CD14-positive monocyte (primary cell): ENCODE measurements at regions not wholly inside any gene's neighbourhood (a gene's known extent, or its start where the extent isn't known, plus 50 kb on each side); places are given as distances from the start of the nearest gene placed in this dataset.

Experiments used
- DNase-seq, 3 donors: peaks; one replicate each; pipeline ENCODE4 v3.0.0-alpha.2; 2011 to 2022
- H2AFZ ChIP-seq: 2 replicates; pipeline ENCODE4 v1.6.0; 2012; ENCODE audit warnings: mild to moderate bottlenecking, low read depth, low read length, inconsistent platforms; ENCODE audit not compliant: insufficient read depth, poor library complexity, severe bottlenecking
- H3K27ac ChIP-seq, 2 donors: 1 replicate in 1 of 2; 2 replicates in 1 of 2; pipeline ENCODE4 v1.5.1; 2012 to 2013; ENCODE audit warnings: low read length in 2 of 2, control low read depth in 1 of 2, inconsistent platforms in 1 of 2, low read depth in 1 of 2, mild to moderate bottlenecking in 1 of 2
- H3K27me3 ChIP-seq, 2 donors: one replicate each; pipeline versions ENCODE4 v1.6.0 to v1.6.1; 2011 to 2013; ENCODE audit warnings: low read length in 2 of 2; ENCODE audit not compliant: control insufficient read depth in 2 of 2, insufficient read depth in 2 of 2
- H3K36me3 ChIP-seq, 2 donors: replicated peaks in 1 of 2; 1 replicate in 1 of 2; 2 replicates in 1 of 2; pipeline versions ENCODE4 v1.5.1 to v1.6.1; 2012 to 2013; ENCODE audit warnings: low read length in 2 of 2, control low read depth in 1 of 2, inconsistent platforms in 1 of 2, mild to moderate bottlenecking in 1 of 2; ENCODE audit not compliant: insufficient read depth in 2 of 2, control insufficient read depth in 1 of 2
- H3K4me1 ChIP-seq, 2 donors: 1 replicate in 1 of 2; 2 replicates in 1 of 2; pipeline versions ENCODE4 v1.5.1 to v1.6.1; 2012 to 2013; ENCODE audit warnings: low read length in 2 of 2, control low read depth in 1 of 2, inconsistent platforms in 1 of 2, mild to moderate bottlenecking in 1 of 2, moderate library complexity in 1 of 2; ENCODE audit not compliant: insufficient read depth in 2 of 2, control insufficient read depth in 1 of 2
- H3K4me2 ChIP-seq: replicated peaks from 2 replicates; pipeline ENCODE3; 2012; ENCODE audit warnings: low read length, moderate library complexity, mild to moderate bottlenecking; ENCODE audit not compliant: poor library complexity, severe bottlenecking; ENCODE audit errors: extremely low read depth
- H3K4me3 ChIP-seq, 3 experiments: fragments of 200-600 bp in 1 of 3; sonication (generic) in 1 of 3; replicated peaks in 1 of 3; 1 replicate in 2 of 3; 2 replicates in 1 of 3; pipeline ENCODE4 v1.5.1; 2011 to 2013; ENCODE audit warnings: low read length in 3 of 3, mild to moderate bottlenecking in 3 of 3, control low read depth in 2 of 3, low read depth in 2 of 3, inconsistent platforms in 1 of 3, moderate library complexity in 1 of 3
- H3K79me2 ChIP-seq: 2 replicates; pipeline ENCODE4 v1.6.0; 2012; ENCODE audit warnings: mild to moderate bottlenecking, control low read depth, inconsistent platforms, low read length, moderate library complexity; ENCODE audit not compliant: insufficient read depth
- H3K9ac ChIP-seq: 2 replicates; pipeline ENCODE4 v1.6.0; 2017; ENCODE audit warnings: low read length, mild to moderate bottlenecking; ENCODE audit not compliant: insufficient read depth, poor library complexity, severe bottlenecking
- H3K9me3 ChIP-seq, 2 donors: replicated peaks in 1 of 2; 1 replicate in 1 of 2; 2 replicates in 1 of 2; pipeline versions ENCODE4 v1.5.1 to v1.6.1; 2012 to 2013; ENCODE audit warnings: low read length in 2 of 2, control low read depth in 1 of 2; ENCODE audit not compliant: control insufficient read depth in 1 of 2, insufficient read depth in 1 of 2
- H4K20me1 ChIP-seq: 2 replicates; pipeline ENCODE4 v1.6.0; 2012; ENCODE audit warnings: mild to moderate bottlenecking, low read length, control low read depth, moderate library complexity; ENCODE audit not compliant: insufficient read depth
- H3K27ac Mint-ChIP-seq, 7 donors: one replicate each; pipeline ENCODE4 v1.8.0; 2020; ENCODE audit warnings: mild to moderate bottlenecking in 7 of 7, mixed read lengths in 7 of 7, moderate library complexity in 6 of 7, inconsistent platforms in 2 of 7
- H3K27me3 Mint-ChIP-seq, 3 donors: one replicate each; pipeline ENCODE4 v1.8.0; 2021 to 2022; ENCODE audit warnings: low read depth in 3 of 3, mild to moderate bottlenecking in 3 of 3, mixed read lengths in 3 of 3, moderate library complexity in 3 of 3, inconsistent platforms in 1 of 3
- H3K36me3 Mint-ChIP-seq, 2 donors: one replicate each; pipeline ENCODE4 v1.8.0; 2020; ENCODE audit warnings: mixed read lengths in 2 of 2, inconsistent platforms in 1 of 2, mild to moderate bottlenecking in 1 of 2
- H3K4me1 Mint-ChIP-seq: one replicate; pipeline ENCODE4 v1.8.0; 2020; ENCODE audit warnings: mild to moderate bottlenecking, mixed read lengths
- H3K4me3 Mint-ChIP-seq, 2 donors: one replicate each; pipeline ENCODE4 v1.8.0; 2020; ENCODE audit warnings: mild to moderate bottlenecking in 2 of 2, mixed read lengths in 2 of 2, moderate library complexity in 1 of 2
- H3K9me3 Mint-ChIP-seq, 7 donors: one replicate each; pipeline ENCODE4 v1.8.0; 2020 to 2022; ENCODE audit warnings: mixed read lengths in 7 of 7, mild to moderate bottlenecking in 6 of 7, moderate library complexity in 6 of 7, inconsistent platforms in 2 of 7
- CTCF ChIP-seq: fragments of 200-600 bp; IDR thresholded peaks from one replicate; pipeline ENCODE4 v1.8.0; 2022; ENCODE audit warnings: antibody characterized with exemption, mild to moderate bottlenecking
- WGBS: methylation state at CpG from one replicate; pipeline ENCODE4 v1.1.5; 2013; ENCODE audit warnings: missing lambda C conversion rate; ENCODE audit not compliant: insufficient coverage; 5-methylcytosine and 5-hydroxymethylcytosine counted together
- intact Hi-C, 2 donors: fragments of 100-400 bp; cut with micrococcal nuclease; formaldehyde crosslinking; loops; one replicate each; pipeline versions ENCODE4 v1.15.0 to v1.15.1; 2023

- H3K4me1 ChIP-seq, result no peaks in the 10 kb centered on the region
- H3K9me3 ChIP-seq, result peaks cover 0 to 4% of the 10 kb centered on the region in 2 donors
- Mint-ChIP-seq H3K4me1 (peaks cover 11% of the 10 kb centered on the region), H3K4me3 (no peak overlapping the region), H3K36me3 (no peaks in the 10 kb centered on the region), H3K27ac (no peak overlapping the region), H3K27me3 (peaks cover 20 to 52% (median 30%) of the 10 kb centered on the region in 3 donors), H3K9me3 (peaks cover 2 to 10% (median 8%) of the 10 kb centered on the region in 7 donors)
- H2AFZ ChIP-seq, result no peak overlapping the region
- intact Hi-C loops, result no loop called here
- no peak overlapping the region for H3K27ac ChIP-seq
- H3K27me3 ChIP-seq, result peaks cover 0 to 15% of the 10 kb centered on the region in 2 donors
- TF ChIP-seq CTCF, result no peak
- H3K9ac ChIP-seq, result no peak overlapping the region
- H3K36me3 ChIP-seq, result no peaks in the 10 kb centered on the region
- no peaks in the 10 kb centered on the region for H4K20me1 ChIP-seq
- no peak overlapping the region for H3K4me3 ChIP-seq
- no peak for DNase-seq
- WGBS, result 94% methylated on average over 3 of the region's 6 CpGs
- no peak overlapping the region for H3K4me2 ChIP-seq
- H3K79me2 ChIP-seq, result no peaks in the 10 kb centered on the region
Measured at GRCh38 chr6:33863084-33863483, 59.3 kb upstream of the MLN start.

DNA sequence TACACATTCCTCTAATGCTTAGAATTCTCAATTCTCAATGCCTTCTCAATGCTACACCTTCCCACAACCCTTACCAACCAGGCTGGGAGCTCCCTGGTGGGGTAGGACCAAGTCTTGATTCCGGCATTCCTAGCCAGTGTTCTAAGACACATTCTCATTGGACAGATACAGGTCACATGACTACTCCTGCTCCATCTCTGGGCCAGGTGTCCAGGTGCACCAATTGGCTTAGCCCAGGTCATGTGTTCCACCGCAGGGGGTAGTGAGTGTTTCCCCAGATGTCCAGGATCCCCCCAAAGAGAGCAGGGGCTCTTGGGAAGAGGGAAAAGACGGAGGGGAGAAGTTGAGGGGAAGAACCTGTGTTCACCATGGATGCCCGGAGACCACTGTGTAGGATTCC lies 58.7 kb upstream of the MLN start:
- H2AFZ ChIP-seq, result no peak overlapping the region
- 100% methylated on average over 1 of the region's 4 CpGs for WGBS
- TF ChIP-seq CTCF, result no peak

More for the DNA sequence above, 58.7 kb upstream of the MLN start:
- Mint-ChIP-seq H3K36me3 (no peaks in the 10 kb centered on the region), H3K4me3 (no peak overlapping the region), H3K27ac (no peak overlapping the region), H3K4me1 (peaks cover 13% of the 10 kb centered on the region), H3K27me3 (peaks cover 20 to 58% (median 30%) of the 10 kb centered on the region in 3 donors), H3K9me3 (peaks cover 2 to 10% (median 8%) of the 10 kb centered on the region in 7 donors)
- H3K9me3 ChIP-seq, result peaks cover 0 to 4% of the 10 kb centered on the region in 2 donors
- H3K9ac ChIP-seq, result no peak overlapping the region
- intact Hi-C loops, result no loop called here
- no peak overlapping the region for H3K4me3 ChIP-seq
- H3K79me2 ChIP-seq, result no peaks in the 10 kb centered on the region
- no peak for DNase-seq
- H3K4me2 ChIP-seq, result no peak overlapping the region
- peaks cover 0 to 19% of the 10 kb centered on the region in 2 donors for H3K27me3 ChIP-seq
- no peak overlapping the region for H3K27ac ChIP-seq
- H4K20me1 ChIP-seq, result no peaks in the 10 kb centered on the region
- no peaks in the 10 kb centered on the region for H3K36me3 ChIP-seq
- H3K4me1 ChIP-seq, result no peaks in the 10 kb centered on the region
